Stimulated activated CD4-positive, alpha-beta T cell treated with anti-CD3 and anti-CD28 coated beads, Interleukin-4, amount 100 ng/mL, for 24 hours (primary cell): ENCODE measurements at regions not wholly inside any gene's neighbourhood (a gene's known extent, or its start where the extent isn't known, plus 50 kb on each side); places are given as distances from the start of the nearest gene placed in this dataset.

Experiments
- DNase-seq: peaks from one replicate; pipeline ENCODE4 v3.0.0-alpha.2; 2020

GRCh38 chr14:104444159-104445030 lies 135.2 kb upstream of the C14orf180 start:
- DNase-seq: peak; percentile 1

GRCh38 chr14:104445086-104445485 lies 134.5 kb upstream of the C14orf180 start:
- DNase-seq: peak; percentile 1

- DNase-seq: peak; percentile 2
Observed at GRCh38 chr14:104445832-104446381, 133.7 kb upstream of the C14orf180 start.

- DNase-seq: peak; percentile 1
Observed at GRCh38 chr14:104446611-104447010, 133.0 kb upstream of the C14orf180 start.

- no peak for DNase-seq
Observed at GRCh38 chr14:104447750-104448149, 131.8 kb upstream of the C14orf180 start.

- no peak for DNase-seq
Observed at GRCh38 chr14:104448321-104448720, 131.2 kb upstream of the C14orf180 start.

GRCh38 chr14:104448721-104449120 lies 130.8 kb upstream of the C14orf180 start:
- no peak for DNase-seq

GRCh38 chr14:104450811-104451401 lies 128.7 kb upstream of the C14orf180 start:
- peak; percentile 1 for DNase-seq

- DNase-seq: no peak
Observed at GRCh38 chr14:104451474-104451873, 128.1 kb upstream of the C14orf180 start.

- DNase-seq: peak; percentile 0
Observed at GRCh38 chr14:104458845-104459244, 120.7 kb upstream of the C14orf180 start.

GRCh38 chr14:104460791-104461651 lies 118.5 kb upstream of the C14orf180 start:
- DNase-seq: peak; percentile 2

- peak; percentile 3 for DNase-seq
Observed at GRCh38 chr14:104461676-104462449, 117.7 kb upstream of the C14orf180 start.

GRCh38 chr14:104462651-104463630 lies 116.6 kb upstream of the C14orf180 start:
- DNase-seq: peak; percentile 2

- DNase-seq: no peak
Observed at GRCh38 chr14:104464907-104465306, 114.7 kb upstream of the C14orf180 start.

GRCh38 chr14:104465482-104466390 lies 113.8 kb upstream of the C14orf180 start:
- no peak for DNase-seq

GRCh38 chr14:104467236-104467635 lies 112.3 kb upstream of the C14orf180 start:
- DNase-seq: no peak

GRCh38 chr14:104467641-104468040 lies 111.9 kb upstream of the C14orf180 start:
- no peak for DNase-seq

GRCh38 chr14:104469591-104469990 lies 110.0 kb upstream of the C14orf180 start:
- DNase-seq: no peak

GRCh38 chr14:104470588-104470987 lies 109.0 kb upstream of the C14orf180 start:
- no peak for DNase-seq

- DNase-seq: no peak
Observed at GRCh38 chr14:104471114-104471513, 108.5 kb upstream of the C14orf180 start.
